Activated naive CD8-positive, alpha-beta T cell treated with anti-CD3 and anti-CD28 coated beads, Interleukin-2, amount 10 ng/mL, durations not matched to agents 7 days and 5 days (primary cell): ENCODE measurements at regions not wholly inside any gene's neighbourhood (a gene's known extent, or its start where the extent isn't known, plus 50 kb on each side); places are given as distances from the start of the nearest gene placed in this dataset.

Experiments used
- ATAC-seq: fragments of 150-1000 bp; cut with Tn5 transposase; one replicate; pipeline ENCODE4 v1.10.0; 2021; ENCODE audit warnings: low read depth, moderate library complexity
- POLR2A ChIA-PET: fragments of 350-600 bp; sonication (Branson Sonifier 250); formaldehyde crosslinking; loops from one replicate; lab custom pipeline; 2021; ENCODE audit warnings: antibody characterized with exemption; lab: Charles Lee
- DNase-seq: peaks from one replicate; pipeline ENCODE4 v3.0.0; 2021
- H3K27ac Mint-ChIP-seq: one replicate; pipeline ENCODE4 v1.8.0; 2022; ENCODE audit warnings: mild to moderate bottlenecking, mixed read lengths
- H3K27me3 Mint-ChIP-seq: one replicate; pipeline ENCODE4 v1.8.0; 2022; ENCODE audit warnings: mild to moderate bottlenecking, moderate library complexity, mixed read lengths
- H3K36me3 Mint-ChIP-seq: one replicate; pipeline ENCODE4 v1.8.0; 2021; ENCODE audit warnings: mild to moderate bottlenecking, mixed read lengths
- H3K4me1 Mint-ChIP-seq: one replicate; pipeline ENCODE4 v1.8.0; 2021; ENCODE audit warnings: mixed read lengths
- H3K4me3 Mint-ChIP-seq: one replicate; pipeline ENCODE4 v1.8.0; 2022; ENCODE audit warnings: mild to moderate bottlenecking, moderate library complexity, mixed read lengths
- H3K9me3 Mint-ChIP-seq: one replicate; pipeline ENCODE4 v1.8.0; 2021; ENCODE audit warnings: mixed read lengths

DNA sequence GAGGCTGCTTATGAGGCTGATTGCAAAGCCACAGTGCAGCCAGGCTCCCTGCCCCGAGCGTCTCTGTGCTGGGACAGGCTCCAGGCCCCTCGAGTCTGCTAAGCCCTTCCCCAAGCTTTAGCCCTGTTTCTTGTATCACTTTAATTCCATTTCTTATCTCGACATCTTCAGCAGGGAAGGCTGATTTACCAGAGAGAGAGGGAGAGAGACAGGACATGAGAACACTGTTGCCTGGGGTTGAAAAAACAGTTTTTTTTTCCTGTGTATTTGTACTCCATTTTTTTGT lies 386.5 kb downstream of the SMOC2 start:
- POLR2A ChIA-PET: no interaction called here
- Mint-ChIP-seq H3K9me3 (no peaks in the 10 kb centered on the region), H3K27ac (no peak overlapping the region), H3K4me1 (no peaks in the 10 kb centered on the region), H3K4me3 (no peak overlapping the region), H3K36me3 (no peaks in the 10 kb centered on the region), H3K27me3 (no peaks in the 10 kb centered on the region)
- no peak for DNase-seq
- ATAC-seq: no peak

DNA sequence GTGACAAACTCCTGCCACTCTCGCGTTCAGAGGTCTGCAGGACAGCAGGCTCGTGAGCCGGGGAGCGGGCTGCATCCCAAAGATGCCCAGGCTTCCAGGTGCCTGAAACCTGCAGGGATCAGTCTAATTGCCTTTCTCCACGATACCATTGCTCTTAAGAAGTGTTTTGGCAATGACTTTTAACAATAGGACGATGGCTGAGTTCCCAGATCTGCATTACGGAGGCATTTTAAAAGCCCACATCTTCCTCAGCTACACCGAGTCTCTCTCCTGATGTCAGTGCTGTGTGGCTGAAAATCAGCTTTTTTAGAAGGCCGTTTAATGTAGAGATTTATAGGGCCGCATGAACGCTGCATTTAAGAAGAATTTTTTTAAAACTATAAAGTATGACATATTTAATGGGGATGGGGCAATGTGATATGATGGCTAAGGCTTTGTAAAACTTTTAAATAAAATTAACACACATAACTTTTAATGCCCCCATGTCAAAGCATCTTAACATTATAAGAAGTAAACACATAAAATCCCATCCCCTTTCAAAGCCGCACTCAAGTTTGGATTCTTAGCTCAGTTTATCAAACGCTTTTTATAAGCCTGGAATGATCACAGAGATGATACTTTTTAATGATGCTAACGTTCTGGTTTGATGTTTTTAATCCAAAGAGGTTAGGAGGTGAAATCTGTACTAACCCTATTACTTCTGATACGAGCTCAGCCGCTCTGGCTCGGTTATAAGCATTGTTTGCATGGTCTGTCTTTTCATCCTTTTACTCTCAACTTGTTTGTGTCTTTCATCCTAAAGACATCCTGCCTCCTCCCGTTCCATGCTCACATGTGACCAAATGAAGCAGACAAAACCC lies 386.0 kb downstream of the SMOC2 start:
- no peaks in the 10 kb centered on the region for H3K27me3 Mint-ChIP-seq
- no peaks in the 10 kb centered on the region for H3K9me3 Mint-ChIP-seq
- no peaks in the 10 kb centered on the region for H3K4me1 Mint-ChIP-seq
- H3K27ac Mint-ChIP-seq: no peak overlapping the region
- H3K36me3 Mint-ChIP-seq: no peaks in the 10 kb centered on the region
- DNase-seq (no peak), ATAC-seq (no peak)
- POLR2A ChIA-PET: no interaction called here
- H3K4me3 Mint-ChIP-seq: no peak overlapping the region

DNA sequence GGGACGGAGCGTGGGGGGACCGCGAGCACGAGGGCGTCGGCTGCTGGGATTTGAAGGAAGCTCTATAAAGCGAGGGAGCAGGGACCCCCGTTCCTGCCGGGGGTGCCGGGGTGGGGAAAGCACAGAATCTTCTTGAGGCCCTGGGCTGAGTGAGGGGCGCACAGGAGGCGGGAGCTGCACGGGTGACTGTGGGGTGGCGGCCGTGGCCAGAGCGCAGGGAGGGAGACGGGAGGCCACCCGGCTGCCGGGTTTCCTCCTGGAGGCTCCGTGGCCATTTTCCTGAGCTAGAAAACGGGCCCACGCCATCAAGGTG lies 385.1 kb downstream of the SMOC2 start:
- POLR2A ChIA-PET: no interaction called here
- H3K27me3 Mint-ChIP-seq: no peaks in the 10 kb centered on the region
- ATAC-seq: no peak
- no peaks in the 10 kb centered on the region for H3K9me3 Mint-ChIP-seq
- no peak overlapping the region for H3K4me3 Mint-ChIP-seq
- H3K27ac Mint-ChIP-seq: no peak overlapping the region
- no peaks in the 10 kb centered on the region for H3K4me1 Mint-ChIP-seq
- no peaks in the 10 kb centered on the region for H3K36me3 Mint-ChIP-seq
- no peak for DNase-seq

DNA sequence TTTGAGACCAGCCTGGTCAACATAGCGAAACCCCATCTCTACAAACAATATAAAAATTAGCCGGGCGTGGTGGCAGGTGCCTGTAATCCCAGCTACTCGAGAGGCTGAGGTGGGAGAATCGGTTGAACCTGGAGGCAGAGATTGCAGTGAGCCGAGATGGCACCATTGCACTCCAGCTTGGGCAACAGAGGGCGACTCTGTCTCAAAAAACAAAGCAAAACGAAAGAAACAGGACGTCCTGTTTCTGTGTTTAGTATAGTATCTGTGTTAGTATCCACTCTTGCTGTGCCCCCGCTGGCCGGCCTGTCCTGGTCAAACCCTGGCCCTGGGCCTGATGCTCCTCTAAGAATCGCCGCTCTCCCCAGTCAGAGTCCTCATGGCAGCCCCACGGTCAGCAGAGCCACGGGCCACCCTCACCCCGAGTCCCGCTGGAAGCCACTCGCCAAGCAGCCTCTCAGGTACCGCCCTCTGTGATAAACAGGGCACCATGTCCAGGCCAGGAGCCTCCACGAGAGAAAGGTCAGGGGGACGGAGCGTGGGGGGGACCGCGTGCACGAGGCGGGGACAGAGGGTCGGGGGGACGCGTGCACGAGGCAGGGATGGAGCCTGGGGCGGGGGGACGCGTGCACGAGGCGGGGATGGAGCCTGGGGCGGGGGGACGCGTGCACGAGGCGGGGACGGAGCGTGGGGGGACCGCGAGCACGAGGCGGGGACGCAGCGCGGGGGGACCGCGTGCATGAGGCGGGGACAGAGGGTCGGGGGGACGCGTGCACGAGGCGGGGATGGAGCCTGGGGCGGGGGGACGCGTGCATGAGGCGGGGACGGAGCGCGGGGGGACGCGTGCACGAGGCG lies 384.5 kb downstream of the SMOC2 start:
- H3K9me3 Mint-ChIP-seq: no peaks in the 10 kb centered on the region
- no peaks in the 10 kb centered on the region for H3K36me3 Mint-ChIP-seq
- H3K4me1 Mint-ChIP-seq: no peaks in the 10 kb centered on the region
- POLR2A ChIA-PET: no interaction called here
- ATAC-seq (no peak), DNase-seq (no peak)
- H3K27me3 Mint-ChIP-seq: no peaks in the 10 kb centered on the region
- H3K4me3 Mint-ChIP-seq: no peak overlapping the region
- H3K27ac Mint-ChIP-seq: no peak overlapping the region

DNA sequence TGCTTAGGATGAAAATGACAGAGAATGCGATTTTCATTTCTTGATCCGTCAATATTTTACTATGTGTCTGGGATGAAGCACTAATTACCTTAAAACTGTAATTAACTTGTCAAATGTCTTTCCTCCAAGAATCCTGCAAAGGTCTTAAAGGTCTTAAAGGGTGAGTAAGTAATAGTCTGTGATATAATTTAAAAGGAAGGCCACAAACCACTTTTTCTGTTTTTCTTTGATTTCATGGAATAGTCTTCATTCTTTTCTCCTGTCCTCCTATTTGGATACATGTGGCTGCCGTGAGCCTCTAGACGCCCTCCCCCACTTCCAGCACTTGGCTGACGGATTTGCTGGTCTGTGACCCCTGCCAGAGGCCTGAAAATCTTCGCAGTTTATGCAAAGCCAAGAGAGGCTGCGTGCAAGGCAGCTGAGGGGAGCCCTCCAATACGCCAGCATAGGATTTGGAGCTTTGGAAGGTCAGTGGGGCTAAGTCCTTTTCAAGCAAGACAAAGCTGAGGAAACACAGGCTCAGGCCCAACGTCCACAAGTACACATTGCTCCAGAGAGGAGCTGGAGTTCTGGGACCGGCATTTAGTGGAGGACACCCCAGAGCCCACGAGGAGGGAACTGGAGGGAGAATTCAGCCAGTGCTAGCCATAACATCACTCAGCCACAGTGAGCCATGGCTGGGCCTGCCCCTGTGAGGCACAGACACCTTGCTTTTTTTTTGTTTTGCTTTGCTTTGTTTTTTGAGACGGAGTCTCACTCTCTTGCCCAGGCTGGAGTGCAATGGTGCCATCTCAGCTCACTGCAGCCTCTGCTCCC lies 382.6 kb downstream of the SMOC2 start:
- Mint-ChIP-seq H3K27ac (no peak overlapping the region), H3K36me3 (no peaks in the 10 kb centered on the region), H3K27me3 (no peaks in the 10 kb centered on the region), H3K4me3 (no peak overlapping the region), H3K4me1 (no peaks in the 10 kb centered on the region), H3K9me3 (no peaks in the 10 kb centered on the region)
- ATAC-seq (no peak), DNase-seq (no peak)
- POLR2A ChIA-PET: no interaction called here

DNA sequence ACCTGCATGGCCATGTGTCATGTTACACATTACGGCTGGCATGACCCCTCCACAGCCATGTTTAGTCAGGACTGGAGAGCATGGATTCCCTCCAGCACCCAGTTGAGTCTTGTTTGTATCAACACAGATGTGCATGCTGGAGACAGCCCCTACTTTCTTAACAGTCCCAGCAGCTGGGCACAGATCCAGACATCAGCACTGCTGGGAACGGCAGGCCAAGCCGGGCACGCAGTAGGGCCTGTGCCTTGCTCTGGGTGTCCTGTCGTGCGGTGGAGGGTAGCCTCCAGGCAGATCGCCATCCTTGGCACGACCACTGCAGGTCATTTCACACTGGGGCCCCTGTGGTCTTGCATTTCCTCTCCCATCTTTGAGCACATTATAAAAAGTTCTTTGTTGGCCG lies 381.4 kb downstream of the SMOC2 start:
- no peaks in the 10 kb centered on the region for H3K9me3 Mint-ChIP-seq
- POLR2A ChIA-PET: no interaction called here
- no peak overlapping the region for H3K27ac Mint-ChIP-seq
- H3K4me1 Mint-ChIP-seq: no peaks in the 10 kb centered on the region
- no peak for DNase-seq
- no peak for ATAC-seq
- H3K27me3 Mint-ChIP-seq: no peaks in the 10 kb centered on the region
- no peaks in the 10 kb centered on the region for H3K36me3 Mint-ChIP-seq
- H3K4me3 Mint-ChIP-seq: no peak overlapping the region

DNA sequence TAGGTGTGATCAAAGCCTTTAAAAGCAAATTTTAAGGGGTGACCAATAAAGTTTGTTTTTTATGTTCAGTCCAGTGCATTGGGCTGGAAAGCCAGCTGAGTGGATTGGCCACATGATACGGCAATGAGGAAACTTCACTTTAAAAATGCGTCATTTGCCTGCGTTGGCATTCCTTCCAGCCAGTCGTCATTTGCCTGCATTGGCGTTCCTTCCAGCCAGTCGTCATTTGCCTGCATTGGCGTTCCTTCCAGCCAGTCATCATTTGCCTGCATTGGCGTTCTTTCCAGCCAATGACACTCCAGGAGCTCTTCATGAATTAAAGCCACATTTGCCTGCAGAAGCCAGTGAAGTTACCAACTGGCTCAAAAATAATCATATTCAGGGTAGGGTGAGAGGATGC lies 378.6 kb downstream of the SMOC2 start:
- Mint-ChIP-seq H3K36me3 (no peaks in the 10 kb centered on the region), H3K9me3 (no peaks in the 10 kb centered on the region), H3K4me1 (no peaks in the 10 kb centered on the region), H3K27ac (no peak overlapping the region), H3K4me3 (no peak overlapping the region), H3K27me3 (no peaks in the 10 kb centered on the region)
- POLR2A ChIA-PET: no interaction called here
- ATAC-seq (no peak), DNase-seq (no peak)

DNA sequence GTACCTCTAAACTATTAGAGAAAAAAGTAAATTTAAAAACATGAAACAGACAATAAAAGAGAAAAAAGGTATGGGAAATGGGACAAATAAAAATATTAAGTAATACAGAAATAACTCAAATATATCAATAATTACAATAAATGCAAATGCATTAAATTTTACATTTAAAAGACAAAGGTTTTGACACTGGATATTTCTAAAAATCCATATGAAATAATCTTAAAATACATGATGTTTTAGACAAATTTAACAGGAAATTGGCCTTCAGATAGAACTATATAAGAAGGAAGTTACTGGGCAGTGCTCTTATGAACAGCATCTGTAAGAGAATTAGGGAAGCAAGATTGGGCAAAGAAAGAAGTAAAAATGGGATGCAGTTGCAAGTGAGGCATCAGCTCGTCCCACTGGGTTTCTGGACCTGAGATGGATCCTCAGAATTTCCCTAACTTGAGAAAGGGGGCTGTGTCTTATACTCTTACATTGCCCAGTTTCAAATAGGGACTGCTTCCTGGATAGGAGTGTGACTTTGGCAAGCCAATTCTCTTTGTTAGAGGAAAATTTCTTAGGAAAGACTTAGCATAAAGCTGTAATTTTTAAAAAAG lies 376.7 kb downstream of the SMOC2 start:
- ATAC-seq: no peak
- no peak for DNase-seq
- H3K27ac Mint-ChIP-seq: no peak overlapping the region
- POLR2A ChIA-PET: no interaction called here
- no peaks in the 10 kb centered on the region for H3K4me1 Mint-ChIP-seq
- peaks cover 8% of the 10 kb centered on the region for H3K27me3 Mint-ChIP-seq
- no peaks in the 10 kb centered on the region for H3K36me3 Mint-ChIP-seq
- H3K9me3 Mint-ChIP-seq: no peaks in the 10 kb centered on the region
- H3K4me3 Mint-ChIP-seq: no peak overlapping the region

DNA sequence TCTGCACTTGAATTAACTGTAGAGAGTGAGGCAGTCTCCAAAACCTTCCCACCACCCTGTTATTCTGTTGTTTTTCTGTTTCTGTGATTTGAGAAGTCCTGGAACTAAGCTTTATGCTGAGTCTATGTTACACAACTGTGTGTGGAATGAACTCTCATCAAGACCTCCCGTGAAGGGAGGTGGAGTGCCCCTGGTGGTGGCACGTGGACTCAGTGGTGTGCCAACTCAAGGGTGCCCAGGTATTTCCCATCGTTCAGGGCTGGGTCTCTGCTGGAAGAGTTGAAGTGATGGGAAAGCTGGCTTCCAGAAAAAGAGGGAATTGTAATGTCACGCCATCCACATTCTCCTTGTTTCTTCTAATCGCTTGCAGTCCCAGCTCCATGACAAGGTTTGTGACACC lies 374.2 kb downstream of the SMOC2 start:
- H3K4me3 Mint-ChIP-seq: no peak overlapping the region
- no peaks in the 10 kb centered on the region for H3K4me1 Mint-ChIP-seq
- H3K9me3 Mint-ChIP-seq: no peaks in the 10 kb centered on the region
- DNase-seq (no peak), ATAC-seq (no peak)
- POLR2A ChIA-PET: no interaction called here
- no peak overlapping the region for H3K27ac Mint-ChIP-seq
- H3K36me3 Mint-ChIP-seq: no peaks in the 10 kb centered on the region
- H3K27me3 Mint-ChIP-seq: peaks cover 10% of the 10 kb centered on the region

DNA sequence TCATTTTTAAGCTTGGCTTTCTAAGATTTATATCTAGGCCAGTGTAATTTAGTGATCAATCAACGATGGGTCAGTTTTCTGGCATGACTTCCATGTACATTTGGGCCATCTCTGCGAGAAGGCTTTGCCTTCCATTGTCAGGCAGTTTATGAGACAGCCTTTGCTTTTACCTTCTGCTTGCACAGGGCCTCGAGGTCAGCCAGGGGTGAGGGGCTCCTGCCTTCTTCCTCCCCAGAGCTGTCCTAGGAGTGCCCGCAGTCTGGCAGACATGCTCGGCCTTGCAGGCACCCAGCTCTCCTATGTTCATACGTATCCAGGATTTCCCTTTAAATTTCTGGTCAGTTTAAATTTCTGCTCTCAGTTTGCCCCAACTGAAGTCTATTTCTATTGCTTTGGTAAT lies 367.2 kb downstream of the SMOC2 start:
- Mint-ChIP-seq H3K4me3 (no peak overlapping the region), H3K4me1 (no peaks in the 10 kb centered on the region), H3K27ac (no peak overlapping the region), H3K36me3 (no peaks in the 10 kb centered on the region), H3K9me3 (no peaks in the 10 kb centered on the region), H3K27me3 (peaks cover 3% of the 10 kb centered on the region)
- ATAC-seq (no peak), DNase-seq (no peak)
- POLR2A ChIA-PET: no interaction called here

DNA sequence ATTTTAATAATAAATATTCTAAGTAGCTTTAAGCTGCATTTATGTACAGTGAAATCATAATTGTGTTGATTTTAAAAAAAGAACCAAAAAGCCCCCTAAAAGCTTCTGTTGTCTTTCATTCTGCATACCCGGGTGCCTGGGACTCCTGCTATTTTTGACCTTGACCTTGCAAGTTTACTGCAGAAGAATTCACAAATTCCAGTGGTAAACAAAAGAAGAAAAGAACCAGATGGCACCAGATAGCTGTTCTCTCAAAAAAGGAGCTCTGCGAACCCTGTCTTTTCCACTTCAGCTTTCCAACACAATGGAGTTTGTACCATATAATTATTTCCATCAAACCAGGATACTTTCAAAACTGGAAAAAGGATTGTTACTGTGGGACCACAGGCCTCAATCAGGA lies 363.3 kb downstream of the SMOC2 start:
- no peaks in the 10 kb centered on the region for H3K4me1 Mint-ChIP-seq
- H3K4me3 Mint-ChIP-seq: no peak overlapping the region
- H3K27me3 Mint-ChIP-seq: no peaks in the 10 kb centered on the region
- H3K36me3 Mint-ChIP-seq: no peaks in the 10 kb centered on the region
- POLR2A ChIA-PET: no interaction called here
- H3K9me3 Mint-ChIP-seq: no peaks in the 10 kb centered on the region
- ATAC-seq: no peak
- no peak for DNase-seq
- H3K27ac Mint-ChIP-seq: no peak overlapping the region

DNA sequence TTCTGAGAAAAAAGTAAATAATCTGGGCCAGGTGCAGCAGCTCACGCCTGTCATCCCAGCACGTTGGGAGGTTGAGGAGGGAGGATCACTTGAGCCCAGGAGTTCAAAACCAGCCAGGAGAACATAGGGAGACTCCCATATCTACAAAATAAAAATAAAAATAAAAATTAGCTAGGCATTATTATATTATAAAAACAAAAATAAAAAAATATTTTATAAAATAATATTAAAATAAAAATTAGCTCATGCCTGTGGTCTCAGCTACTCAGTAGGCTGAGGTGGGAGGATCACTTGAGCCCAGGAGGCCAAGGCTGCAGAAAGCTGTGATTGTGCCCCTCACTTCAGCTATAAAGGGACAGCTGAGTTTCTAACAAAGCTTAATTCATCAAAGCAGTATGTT lies 362.9 kb downstream of the SMOC2 start:
- H3K27me3 Mint-ChIP-seq: no peaks in the 10 kb centered on the region
- H3K9me3 Mint-ChIP-seq: no peaks in the 10 kb centered on the region
- no peaks in the 10 kb centered on the region for H3K36me3 Mint-ChIP-seq
- DNase-seq (no peak), ATAC-seq (no peak)
- H3K4me1 Mint-ChIP-seq: no peaks in the 10 kb centered on the region
- H3K27ac Mint-ChIP-seq: no peak overlapping the region
- H3K4me3 Mint-ChIP-seq: no peak overlapping the region
- POLR2A ChIA-PET: no interaction called here

DNA sequence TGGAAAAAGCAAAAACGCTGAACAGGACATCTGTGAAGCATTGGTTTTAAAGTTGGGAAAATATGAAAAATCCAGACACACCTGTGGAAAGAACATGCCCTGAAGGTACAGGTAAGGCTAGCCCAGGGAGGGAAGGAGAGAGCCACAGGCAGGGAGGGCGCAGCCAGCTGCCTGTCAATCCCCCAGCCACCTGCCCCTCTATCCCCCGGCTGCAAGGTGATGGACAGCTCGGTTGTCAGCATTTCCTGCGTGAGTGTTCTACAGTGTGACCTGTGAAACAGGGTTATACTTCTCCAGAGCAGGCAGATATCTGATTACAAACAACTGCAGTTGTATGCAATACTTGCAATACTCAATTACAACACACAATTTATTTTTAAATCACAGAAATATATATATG lies 358.1 kb downstream of the SMOC2 start:
- no peak for ATAC-seq
- no peaks in the 10 kb centered on the region for H3K36me3 Mint-ChIP-seq
- no peak overlapping the region for H3K4me3 Mint-ChIP-seq
- no peaks in the 10 kb centered on the region for H3K9me3 Mint-ChIP-seq
- H3K27ac Mint-ChIP-seq: no peak overlapping the region
- no peaks in the 10 kb centered on the region for H3K27me3 Mint-ChIP-seq
- POLR2A ChIA-PET: no interaction called here
- H3K4me1 Mint-ChIP-seq: no peaks in the 10 kb centered on the region
- DNase-seq: no peak
